HG02759 (cell line): ENCODE measurements at regions not wholly inside any gene's neighbourhood (a gene's known extent, or its start where the extent isn't known, plus 50 kb on each side); places are given as distances from the start of the nearest gene placed in this dataset.

Experiments used
- ATAC-seq: cut with Tn5 transposase; IDR thresholded peaks from one replicate; pipeline ENCODE4 v1.9.1; 2021; ENCODE audit warnings: mild to moderate bottlenecking, moderate library complexity; ENCODE audit not compliant: unreplicated experiment

DNA sequence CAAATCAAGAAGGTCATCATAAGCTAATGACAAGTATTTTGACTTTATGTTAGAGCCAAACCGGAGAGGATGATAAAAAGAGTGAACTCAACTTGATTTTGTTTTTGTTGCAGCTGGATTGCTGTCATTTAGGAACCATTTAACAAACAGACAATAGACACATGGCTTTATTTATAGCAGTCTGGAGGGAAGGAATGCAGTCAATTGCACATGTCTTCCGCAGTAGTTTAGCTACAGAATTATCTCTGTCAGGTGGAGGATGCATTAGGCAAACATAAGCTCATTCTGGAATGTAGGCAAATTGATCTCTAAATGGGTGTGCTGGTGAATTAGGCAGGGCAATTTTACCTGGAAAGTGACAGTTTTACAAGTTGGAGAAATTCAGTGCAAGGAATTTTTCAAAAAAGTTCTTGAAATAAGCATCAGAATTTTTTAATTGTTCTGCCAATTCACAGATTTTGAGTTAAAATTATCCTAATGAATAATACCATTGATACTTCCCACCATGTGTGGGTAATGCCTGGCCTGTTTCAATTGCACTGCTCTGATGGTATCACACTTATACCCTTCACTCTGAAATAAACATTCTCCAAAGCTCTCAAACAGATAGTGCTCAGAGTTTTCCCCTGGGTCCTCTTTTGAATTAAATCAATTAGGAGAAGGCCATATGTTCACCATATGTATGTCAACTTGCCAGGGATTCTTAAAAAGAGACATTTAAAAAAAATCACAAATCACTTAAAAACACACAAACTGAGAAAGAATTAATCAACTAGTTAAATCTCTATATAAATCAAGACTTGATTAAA lies 318.3 kb downstream of the NDFIP2 start:
- no peak for ATAC-seq

DNA sequence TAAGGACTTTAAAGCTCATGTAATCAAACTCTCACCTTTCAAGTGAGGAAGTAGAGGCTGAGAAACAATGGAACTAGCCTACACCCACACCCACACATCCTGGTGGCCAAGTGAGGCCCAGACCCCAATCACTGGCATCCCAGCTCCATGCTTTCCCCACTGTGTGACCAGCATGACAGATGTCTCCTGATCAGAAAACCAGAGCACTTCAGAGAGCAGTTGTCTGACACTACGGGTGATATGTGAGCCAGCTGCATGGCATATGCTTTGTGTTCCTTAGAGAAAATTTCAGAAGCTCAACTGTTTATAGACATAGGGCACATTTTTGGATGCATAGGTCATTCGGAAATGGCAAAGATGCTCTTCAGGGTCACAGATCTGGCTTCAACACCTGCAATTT lies 315.2 kb downstream of the NDFIP2 start:
- no peak for ATAC-seq

DNA sequence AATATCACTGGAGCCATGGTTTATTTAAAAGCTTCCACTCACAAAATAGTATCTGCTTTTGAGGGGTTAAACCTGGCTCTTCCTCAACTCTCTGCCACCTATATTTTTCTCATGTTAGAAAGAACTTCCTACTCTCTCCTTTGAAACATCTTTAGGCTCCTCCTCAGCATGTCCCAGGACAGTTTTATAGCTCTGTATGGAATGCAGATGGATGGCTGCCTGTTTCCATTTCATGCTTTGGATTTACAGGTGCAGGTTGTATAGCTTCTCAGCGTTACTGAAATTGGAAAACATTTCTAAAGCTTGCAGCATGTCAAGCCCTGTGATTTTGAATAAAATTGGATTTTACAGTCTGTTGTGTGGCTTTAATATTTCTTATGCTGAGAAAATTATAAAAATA lies 314.0 kb downstream of the NDFIP2 start:
- no peak for ATAC-seq

DNA sequence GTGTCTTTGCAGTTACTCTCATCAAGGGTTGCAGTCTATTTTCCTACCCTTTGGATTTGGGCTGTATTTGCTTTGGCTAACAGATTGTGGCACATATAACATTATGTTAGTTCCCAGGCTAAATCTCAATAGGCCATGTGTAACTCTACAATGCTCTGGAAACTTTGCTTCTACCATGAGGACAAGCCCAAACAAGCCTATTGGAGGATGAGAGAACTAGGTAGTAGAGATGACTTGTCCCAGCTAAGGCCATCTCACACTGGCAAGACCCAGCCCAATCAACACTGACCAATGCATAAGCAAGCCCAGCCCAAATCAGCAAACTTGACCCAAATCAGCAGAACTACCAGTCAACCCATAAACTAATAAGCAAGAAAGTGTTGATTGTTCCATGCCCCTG lies 311.8 kb downstream of the NDFIP2 start:
- ATAC-seq, result no peak

DNA sequence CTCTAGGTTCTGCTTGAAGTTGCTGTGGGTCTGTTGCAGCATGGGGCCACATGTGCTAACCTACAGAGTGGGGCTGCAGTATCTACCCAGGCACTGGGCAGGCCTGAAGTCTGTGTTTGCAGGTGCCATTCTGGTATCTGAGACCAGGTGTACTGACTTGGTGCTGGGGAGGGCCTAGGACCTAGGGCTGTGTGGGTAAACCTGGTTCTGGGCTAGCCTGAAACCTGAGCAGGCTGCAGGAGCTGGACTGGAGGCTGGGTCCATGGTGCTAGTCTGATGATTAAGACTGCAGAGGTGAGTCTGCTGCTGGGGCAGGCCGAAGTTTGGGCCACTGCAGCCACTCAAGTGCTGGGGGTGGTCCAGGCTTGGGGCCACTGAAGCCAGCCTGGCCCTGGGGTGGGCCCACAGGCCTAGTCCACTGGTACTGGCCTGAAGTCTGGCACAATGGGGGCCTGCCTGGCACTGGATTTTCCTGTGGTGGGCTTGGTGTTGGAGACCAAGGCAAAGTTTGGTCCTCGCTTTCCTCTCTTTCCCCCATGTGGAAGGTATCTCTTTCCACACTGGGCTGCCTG lies 310.6 kb downstream of the NDFIP2 start:
- no peak for ATAC-seq

DNA sequence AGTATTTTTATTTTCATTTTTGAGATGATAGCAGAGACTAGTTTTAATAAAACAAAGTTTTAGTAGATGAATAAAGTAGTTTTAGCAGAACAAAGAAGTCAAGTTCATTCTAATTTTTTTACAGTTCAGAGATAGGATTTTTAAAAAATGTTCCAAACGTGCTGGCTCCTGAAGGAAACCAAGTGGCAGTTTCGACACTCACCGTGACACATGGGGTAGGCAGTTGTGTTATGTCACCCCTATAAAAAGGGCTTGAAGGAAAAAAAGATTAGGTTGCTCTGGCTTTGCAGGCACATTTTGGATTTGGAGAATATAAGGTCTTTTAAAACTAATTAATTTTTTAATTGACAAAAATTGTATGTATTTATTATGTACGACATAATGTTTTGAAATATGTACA lies 305.2 kb downstream of the NDFIP2 start:
- ATAC-seq, result no peak

DNA sequence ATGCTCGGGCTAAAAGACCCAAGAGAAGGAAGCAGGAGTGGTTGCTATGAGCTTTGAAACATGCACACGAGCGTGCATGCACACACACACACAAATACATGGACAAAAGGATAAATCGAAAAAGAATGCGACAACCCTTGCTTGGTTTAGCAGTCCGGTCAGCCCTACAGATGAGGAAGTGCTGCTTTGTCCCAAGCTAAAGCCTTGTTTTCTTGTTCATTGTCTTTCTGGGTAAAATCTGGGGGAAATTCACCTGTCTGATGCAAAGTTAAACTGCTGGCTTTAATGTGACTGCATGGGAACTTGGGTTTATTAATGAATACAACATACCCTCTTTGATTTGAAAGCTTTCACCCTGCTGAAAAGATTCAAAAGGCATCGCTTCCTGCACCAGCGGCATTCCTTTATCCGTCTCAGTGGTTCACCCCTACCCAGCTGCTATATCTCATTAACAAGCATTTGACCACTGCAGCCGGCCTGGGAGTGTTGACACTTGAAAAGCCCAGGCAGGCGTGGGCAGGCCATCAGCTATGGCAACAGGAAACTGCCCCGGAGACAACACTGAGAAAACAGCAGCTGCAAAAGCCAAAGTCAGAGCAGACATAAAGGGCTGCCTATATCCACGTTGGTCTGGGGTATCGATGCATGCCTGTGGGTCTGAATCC lies 301.7 kb downstream of the NDFIP2 start:
- no peak for ATAC-seq

DNA sequence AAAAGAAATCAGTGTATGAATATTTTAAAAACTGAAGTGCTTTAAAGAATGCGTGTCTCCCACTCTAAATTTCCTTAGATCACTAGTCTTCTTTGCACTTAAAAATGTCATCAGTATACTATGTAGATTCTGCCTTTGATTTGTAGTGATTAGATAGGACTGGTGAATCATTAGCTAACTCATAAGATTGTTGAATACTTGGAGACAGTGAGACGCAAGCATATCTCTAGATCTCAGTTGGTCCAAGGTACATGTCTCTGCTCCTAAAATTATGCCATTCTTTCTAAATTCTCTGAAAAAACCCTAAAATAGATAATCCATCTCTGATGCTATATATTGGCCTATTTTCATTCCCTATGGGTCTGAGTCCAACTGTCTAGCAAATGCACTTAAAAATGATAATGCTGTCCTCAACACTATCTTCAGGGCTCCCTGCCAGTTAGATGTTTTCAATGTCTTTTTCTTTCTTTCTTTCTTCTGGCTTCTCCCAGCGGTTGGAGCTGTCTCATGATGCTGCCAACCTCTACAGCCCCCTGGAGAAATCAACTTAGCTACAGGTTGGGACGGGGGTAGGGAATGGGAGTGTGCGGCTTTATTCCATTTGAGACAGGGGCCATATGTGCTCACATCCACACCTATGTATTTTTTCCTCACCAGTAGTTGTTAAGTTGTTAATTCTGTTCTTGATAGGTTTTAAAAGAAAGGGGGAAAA lies 301.0 kb downstream of the NDFIP2 start:
- no peak for ATAC-seq

DNA sequence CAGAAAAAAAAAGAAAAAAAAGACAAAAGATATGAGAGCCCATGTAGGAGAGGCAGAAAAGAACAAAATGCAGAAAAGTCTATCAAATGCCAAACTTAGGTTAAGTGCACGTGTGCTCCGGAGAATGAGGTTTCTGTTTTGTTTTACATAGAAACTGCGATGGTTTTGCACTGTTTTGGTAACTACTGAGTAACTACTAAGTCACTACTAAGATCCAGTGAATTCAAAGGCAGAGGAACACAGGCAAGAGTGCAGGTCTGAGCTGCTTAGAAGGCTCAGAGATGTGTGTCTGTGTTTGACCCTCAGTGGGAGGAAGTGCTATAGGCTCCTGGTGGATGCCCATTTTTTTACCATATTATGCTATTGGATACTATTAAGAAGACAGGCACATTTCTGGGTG lies 299.3 kb downstream of the NDFIP2 start:
- no peak for ATAC-seq

DNA sequence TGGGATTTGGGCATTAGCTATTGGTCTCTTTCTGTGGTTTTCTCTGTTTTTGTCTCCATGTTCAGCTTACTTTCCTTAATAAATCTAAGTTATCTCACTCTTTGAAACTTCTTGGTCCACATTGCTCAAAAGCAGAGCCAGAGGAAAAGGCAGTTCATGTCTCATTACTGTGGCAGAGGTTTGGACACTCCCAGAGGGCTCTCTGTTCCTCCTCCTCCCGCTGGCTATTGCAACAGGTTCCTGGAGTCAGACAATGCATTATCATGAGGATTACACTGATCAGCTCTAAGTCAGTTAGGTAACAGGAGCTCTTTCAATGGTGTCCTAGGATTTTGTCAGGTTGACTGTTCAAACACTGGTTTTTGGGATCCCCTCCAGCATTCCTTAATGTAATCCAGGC lies 298.8 kb downstream of the NDFIP2 start:
- ATAC-seq, result no peak

DNA sequence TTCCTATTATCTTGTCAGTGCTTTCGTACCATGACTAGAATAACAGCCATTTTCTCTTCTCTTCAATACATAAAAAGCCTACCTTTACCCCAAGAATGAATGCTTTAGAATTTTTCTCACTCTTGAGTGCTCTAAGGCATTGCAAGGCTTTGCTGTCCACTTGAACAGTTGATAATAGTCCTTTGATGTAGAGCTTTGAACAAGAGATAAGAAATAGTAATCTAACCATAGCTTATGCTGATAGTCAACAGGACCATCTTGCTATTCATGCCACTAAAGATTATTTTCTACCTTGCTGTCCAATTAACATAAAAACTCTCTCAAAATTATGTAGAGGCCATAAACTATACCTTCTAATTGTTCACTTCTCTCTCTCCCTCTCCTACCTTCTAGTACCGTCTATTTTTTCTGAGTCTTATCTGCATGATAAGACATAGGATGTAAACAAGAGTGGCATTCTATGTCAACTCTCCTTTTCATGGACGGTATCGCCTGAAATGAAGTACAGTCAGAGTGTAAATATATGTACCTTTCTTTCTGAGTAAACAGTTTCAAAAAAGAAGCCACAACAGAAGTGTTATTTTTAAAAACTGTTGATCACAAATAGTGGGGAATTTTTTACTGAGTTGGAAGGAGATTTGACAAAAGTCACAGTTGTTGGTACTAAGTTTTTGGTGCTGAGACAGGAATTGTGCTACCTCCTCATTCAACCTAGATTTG lies 297.9 kb downstream of the NDFIP2 start:
- ATAC-seq, result no peak

DNA sequence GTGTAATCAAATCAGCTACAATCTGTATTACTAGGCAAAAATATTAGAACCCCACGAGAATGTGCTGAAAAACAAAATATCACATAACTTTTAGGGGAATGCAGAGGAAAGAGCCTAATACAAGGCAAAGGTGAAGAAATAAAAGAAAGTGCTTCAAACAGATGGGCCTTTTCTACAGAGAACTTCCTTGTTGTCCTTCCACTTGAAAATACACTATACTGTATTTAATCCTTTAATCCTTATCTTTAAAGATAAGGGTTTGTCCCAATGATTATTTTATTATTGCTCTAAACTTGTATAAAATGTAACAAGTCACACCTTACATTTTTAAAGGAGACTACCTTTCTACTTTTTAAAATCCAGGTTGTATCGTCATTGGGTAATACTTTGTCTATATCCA lies 296.5 kb downstream of the NDFIP2 start:
- no peak for ATAC-seq

DNA sequence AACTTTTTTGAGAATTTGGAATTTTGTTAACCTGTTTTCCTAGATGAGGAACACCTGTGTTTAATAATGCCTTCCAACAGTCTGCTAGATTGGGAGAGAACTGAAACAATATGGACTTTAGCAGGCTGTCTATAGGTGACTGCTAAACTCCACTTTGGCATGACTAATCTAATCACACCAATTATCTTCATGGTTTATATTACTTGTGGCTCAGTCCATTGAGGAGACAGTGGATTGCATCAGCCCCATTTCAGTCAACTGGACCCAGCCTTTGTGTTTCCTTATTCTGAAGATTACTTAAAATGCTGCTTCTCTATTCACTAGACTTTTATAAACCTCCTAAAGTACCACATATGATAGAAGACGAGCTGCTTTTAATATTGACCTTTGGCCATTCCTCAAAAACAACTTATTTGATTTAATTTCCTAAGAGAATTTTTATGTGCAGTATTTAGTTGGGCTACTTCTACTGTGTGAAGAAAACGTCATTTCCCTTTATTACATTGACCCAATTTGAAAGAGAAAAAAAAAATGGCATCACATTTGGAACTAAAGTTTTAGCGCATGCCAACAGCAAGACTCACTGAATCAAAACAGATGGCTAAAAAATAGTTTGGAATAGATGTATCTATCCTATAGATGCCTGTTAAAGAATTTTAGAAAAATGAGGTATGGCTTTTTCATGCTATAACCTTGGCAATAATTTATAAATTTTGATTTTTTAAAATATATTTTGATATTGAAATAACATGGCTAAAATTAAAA lies 295.8 kb downstream of the NDFIP2 start:
- no peak for ATAC-seq

DNA sequence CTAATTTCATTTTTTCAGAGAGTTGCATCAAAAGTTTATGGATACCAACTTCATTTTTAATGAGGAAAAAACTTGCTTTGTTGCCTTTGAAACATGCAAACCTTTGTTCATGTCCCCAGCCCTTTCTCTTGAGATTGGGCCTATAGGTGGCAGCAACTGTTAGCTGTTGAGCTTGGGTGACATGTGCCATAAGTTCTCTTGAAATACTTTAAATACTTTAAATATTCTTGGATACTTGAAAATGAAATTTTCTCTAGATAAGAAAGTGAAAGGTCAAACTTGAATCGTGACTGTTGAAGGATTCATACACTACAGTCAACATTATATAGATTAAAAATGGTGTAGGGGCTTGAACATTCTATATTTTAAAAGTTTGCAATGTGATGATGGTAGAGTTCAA lies 294.9 kb downstream of the NDFIP2 start:
- ATAC-seq, result no peak

DNA sequence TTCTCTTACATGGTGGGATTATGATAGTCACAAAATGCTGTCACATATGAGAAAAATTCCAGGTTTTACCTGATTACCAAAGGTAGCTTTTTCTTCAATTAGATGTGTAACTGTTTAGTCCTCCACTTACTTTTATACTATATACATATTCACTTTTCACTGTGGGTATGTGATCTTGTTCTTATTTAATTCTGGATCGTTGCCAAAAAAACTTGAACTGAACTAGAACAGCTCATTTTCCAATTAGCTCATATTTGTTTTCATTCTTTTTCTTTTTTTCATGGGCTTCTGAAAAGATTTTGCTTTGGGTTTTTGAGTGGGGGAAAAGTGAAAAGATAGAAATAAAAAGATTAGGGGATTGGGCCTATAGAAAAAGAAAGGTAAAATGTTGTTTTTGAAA lies 291.9 kb downstream of the NDFIP2 start:
- ATAC-seq, result no peak

DNA sequence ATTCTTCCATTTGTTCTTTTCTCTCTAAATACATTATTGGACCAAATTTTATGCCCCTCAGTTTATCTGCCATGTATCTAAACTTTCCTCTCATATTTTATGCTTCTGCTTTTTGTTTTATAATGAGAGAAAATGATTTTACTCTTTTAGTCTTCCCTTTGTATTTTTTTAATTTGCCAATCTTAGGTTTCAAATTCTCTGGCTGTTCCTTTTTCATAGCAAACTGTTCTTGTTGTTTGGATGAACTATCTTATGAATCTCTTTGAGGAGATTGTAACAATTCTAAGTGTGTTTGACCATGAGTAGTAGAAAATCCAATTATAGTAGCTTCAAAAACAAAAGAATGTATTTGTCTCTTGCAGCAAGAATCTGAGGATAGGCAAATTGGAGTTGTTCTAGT lies 290.5 kb downstream of the NDFIP2 start:
- no peak for ATAC-seq

DNA sequence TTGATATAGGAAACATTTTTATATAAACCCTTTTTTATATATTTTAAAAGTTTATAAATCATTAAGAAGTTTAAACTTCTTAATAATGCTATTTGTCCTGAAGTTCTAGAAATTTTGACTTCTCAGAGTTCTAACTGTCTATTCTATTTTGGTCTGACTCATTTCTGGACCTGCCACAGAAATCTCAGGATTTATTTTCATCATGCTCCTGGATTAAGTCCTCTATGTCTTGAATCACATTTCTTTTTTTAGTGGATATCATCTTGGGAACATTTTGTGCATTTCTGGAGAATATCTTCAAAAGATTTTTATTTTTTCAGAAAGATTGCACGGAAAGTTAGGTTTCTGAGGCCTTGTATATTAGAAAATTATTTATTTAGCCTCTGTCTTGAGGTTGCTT lies 289.1 kb downstream of the NDFIP2 start:
- ATAC-seq, result no peak

DNA sequence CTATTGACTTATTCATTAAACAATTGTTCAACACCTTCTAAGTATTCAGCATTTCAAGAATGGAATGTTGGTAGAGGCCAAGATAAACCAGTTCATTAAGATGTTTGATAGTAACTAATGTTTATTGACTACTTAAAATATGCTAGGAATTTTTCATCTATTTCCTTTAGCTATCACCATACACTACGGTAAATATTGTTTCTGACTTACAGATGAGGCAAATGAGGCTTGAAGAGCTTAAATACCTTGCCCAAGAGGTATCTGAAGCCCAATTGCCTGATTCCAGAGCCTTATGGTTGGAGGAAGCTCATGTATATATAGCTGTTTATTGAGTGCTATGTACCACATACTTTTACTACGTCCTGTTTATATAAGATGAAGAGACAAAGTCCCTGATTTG lies 286.2 kb downstream of the NDFIP2 start:
- no peak for ATAC-seq

DNA sequence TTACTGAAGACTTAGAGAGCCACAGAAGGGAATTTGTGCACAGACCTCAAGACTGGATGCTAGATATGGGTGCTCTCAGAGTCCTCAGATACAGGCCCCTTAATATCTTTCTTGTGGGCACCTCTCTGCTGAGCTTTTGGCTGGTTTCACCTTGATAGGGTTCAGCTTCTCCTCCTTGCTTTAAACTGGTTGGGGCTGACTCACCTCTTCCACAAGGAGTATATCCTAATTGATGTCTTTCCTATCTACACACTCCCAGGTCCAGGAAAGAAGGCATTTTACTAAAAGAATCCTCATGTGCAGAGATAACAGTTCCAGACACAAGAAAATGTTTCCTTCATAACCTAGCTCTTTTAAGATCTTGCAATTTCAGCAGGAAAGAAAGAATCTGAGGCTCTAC lies 284.4 kb downstream of the NDFIP2 start:
- ATAC-seq, result no peak

DNA sequence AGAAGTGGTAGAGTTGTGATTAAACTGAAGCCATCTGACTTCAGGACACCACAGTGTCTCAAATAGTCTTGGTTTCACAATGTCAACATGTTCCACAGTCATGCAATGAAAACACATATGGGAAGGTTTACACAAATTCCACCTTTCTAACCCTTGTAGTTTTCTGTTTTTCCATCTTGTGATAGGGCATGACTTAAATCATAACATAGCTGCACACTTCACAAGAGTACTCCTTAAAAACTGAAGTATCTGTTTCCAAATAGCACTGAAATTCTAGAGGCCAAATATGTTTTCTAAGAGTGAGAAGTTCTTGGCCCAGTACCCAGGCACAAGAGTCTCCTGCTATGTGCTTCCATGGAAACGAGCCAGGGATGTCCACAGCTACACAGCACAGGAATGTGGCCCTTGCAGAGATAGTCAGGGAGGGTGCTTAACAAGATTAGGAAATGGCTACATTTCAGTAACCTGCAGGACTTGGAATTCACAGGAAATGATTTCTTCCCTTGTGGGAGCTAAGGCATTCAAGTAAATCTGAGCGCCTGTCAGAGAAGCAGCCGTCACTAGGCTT lies 269.1 kb downstream of the NDFIP2 start:
- ATAC-seq, result no peak
